Left renal pelvis (tissue), 4 donors: ENCODE measurements at regions not wholly inside any gene's neighbourhood (a gene's known extent, or its start where the extent isn't known, plus 50 kb on each side); places are given as distances from the start of the nearest gene placed in this dataset.
A peak's percentile ranks its signal among the peaks of the same experiment; 100 is the strongest.
"Not testable (repeated sequence)": the region's sequence is repeated elsewhere in the genome, so short reads cannot be mapped to it uniquely, and the experiment has no call there.

Experiments used
- DNase-seq, 4 donors: peaks; one replicate each; pipeline ENCODE4 v3.0.0-alpha.2; 2013; ENCODE audit warnings: low read depth in 4 of 4, low spot score in 3 of 4

DNA sequence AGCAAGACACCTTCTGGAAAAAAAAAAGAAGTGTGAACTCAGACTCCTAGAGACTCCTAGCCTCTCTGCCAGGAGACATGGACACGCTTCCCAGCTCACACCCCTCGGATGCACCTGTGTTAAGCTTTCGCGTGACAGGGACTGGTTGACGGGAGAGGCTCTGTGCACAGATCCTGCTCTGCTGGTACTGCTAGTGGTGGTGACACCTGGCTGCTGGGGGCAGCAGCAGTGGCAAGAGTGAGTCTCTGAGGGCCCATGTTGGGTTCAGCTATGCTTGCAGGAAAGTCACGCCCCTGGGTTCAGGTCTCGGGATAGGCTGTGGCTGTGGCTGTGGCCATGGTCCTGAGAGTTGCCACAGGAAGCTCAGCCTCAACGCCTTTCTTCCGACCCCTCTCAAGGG is 81.1 kb downstream of the XRCC2 start:
- no peak for DNase-seq

DNA sequence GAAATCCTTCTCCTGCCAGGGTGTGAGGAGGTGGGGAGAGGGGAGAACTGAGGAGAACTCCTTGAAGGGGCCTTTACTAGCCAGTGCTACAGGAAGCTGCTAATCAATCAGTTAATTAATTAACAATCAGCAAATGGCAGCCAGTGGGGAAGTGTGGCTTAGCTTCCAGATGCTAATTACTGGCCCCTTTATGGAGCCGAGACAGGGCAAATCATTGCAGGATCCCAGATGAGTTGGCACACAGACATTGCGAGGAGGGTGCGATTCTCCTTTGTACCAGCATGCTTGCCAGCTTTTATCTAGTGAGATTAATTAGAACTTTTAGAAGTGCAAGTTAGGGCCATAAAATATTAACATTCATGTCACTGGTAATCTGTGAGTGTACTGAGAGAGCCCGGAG is 84.0 kb downstream of the XRCC2 start:
- no peak for DNase-seq

DNA sequence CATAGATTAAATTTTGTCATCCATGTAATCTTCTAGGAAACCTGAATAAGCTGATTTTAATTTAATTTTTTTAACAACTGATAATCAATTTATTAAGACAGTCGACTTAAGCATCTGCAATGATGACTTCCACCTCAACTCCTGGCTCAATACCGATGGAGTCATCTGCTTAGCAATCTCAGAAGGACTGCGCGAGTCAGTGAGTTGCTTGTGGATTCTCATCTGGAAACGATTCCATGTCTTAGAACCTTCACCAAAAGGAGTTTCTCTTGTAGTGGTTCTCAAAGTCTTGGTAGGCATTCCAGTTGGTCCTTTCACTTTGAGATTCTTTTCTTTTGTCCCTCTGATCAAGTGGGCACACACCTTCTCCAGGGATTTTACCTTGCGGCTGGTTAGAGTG is 85.5 kb downstream of the XRCC2 start:
- no peak for DNase-seq

DNA sequence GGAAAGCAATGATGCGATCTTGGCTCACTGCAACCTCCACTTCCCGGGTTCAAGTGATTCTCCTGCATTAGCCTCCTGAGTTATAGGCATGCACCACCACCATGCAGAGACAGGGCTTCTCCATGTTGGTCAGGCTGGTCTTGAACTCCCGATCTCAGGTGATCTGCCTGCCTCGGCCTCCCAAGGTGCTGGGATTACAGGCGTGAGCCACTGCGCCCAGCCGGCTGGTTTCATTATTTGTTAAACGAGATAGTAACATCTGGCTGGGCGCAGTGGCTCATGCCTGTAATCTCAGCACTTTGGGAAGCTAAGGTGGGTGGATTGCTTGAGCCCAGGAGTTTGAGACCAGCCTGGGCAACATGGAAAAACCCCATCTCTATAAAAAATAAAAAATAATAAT is 86.1 kb downstream of the XRCC2 start:
- not testable (repeated sequence) for DNase-seq

DNA sequence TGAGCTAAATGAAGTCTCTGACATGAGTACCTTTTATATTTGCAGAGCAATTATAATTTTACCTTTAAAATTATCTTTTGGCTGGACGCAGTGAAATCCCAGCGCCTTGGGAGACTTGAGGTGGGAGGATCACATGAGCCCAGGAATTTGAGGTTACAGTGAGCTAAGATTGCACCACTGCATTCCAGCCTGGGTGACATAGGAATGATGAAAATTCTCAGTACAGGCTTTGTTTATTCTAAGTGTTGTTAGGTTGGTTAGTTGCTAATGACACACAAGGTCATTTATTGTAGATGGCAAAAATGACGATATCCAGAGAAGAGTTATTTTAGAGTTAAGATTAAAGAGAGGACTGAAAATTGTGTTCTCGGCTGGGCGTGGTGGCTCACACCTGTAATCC is 87.6 kb downstream of the XRCC2 start:
- DNase-seq: no peak

DNA sequence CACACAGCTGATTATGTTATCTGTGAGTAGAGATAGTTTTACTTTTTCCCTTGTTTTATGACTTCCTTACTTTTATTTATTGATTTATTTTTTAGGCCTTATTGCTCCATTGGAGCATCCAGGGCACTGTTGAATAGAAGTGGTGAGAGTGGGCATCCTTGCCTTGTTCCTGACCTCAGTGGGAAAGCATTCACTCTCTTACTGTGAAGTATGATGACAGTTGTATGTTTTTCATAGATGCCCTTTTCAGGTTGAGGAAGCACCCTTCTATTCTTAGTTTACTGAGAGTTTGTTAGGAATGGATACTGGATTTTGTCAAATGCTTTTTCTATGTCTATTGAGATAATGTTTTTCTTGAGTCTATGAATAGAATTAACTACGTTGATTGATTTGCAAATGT is 88.6 kb downstream of the XRCC2 start:
- no peak for DNase-seq

DNA sequence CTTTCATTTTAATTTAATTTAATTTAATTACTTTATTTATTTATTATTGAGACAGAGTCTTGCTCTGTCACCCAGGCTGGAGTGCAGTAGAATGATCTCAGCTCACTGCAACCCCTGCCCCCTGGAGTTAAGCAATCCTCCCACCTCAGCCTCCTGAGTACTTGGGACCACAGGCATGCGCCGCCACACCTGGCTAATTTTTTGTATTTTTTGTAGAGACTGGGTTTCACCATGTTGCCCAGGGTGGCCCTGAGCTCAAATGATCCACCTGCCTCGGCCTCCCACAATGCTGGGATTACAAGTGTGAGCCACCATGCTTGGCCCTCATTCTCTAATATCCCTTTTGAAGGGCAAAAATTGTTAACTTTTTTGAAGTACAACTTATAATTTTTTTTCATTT is 92.9 kb downstream of the XRCC2 start:
- DNase-seq: no peak

DNA sequence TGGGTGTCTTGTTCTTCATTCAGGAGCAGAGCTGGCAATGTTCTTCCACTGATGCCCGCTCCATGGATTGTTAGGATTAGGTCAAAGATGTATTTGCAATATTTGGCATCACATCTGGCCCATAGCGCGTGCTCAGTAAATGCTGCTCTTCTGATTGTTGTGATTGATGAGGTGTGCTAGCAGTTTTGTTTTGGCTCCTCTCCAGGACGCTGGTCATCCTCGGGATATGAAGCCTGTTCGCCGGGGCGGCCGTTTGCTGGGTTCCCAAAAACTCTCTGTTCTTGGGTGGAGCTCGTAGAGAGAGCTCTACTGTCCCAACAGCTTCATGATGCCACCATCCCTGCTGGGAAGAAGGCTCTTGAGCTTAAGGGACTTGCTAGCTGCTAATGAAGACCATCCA is 96.9 kb downstream of the XRCC2 start:
- no peak for DNase-seq

DNA sequence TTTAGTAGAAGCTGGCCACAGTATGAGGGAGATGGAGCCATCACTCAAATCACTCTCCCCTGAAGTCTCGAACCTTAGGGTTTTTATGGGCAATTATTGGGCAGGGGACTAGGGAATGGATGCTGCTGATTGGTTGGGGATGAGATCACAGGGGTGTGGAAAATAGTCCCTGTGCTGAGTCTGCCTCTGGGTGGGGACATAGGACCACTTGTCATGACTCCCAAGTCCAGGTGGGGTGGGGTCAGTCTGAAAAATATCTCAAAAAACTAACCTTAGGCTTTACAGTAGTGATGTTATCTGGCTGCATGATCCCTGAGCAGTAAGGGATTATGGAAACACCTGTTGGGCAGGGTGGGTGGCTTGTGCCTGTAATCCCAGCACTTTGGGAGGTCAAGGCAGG is 98.6 kb downstream of the XRCC2 start:
- no peak for DNase-seq

DNA sequence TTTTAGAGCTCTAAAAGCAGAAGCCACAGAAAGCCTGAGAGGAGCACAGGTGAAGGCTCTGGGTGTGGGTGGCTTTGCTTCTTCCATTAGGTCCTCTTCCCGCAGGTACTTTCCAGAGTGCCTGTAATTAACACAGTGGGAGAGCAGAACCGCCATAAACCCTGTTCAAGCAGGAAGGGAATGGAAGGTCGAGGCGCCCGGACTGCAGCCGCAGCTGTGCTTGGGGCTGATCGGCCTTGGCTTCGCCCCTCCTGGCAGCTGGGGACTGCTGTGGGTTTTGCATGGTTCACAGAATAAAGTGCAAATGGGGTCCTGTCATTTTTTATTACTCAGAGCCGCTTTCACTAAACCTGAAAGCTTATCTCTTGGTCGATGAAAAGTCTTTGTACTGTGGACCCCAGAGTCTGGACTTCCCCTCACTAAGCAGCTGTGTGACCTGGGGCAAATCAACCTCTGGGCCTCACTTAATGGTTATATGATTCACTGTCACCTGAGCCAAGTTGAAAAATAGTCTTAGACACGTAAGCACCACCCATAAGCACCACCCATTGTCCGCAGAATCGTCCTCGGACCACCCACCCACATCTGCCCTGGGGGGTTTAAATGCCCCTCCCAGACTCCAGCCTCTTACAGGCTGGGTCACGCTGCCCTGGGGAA is 100.9 kb downstream of the XRCC2 start:
- DNase-seq: peak in 1 of 4 donors; percentile 17

DNA sequence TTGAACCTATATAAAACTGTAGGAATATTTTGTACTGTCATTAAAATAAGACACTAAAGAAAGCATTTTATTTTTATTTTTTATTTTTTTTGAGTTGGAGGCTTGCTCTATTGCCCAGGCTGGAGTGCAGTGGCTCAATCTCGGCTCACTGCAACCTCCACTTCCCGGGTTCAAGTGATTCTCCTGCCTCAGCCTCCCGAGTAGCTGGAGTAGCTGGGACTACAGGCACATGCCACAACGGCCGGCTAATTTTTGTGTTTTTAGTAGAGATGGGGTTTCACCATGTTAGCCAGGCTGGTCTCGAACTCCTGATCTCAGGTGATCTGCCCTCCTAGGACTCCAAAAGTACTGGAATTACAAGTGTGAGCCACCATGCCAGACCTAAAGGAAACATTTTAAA is 102.8 kb downstream of the XRCC2 start:
- DNase-seq: not testable (repeated sequence)

DNA sequence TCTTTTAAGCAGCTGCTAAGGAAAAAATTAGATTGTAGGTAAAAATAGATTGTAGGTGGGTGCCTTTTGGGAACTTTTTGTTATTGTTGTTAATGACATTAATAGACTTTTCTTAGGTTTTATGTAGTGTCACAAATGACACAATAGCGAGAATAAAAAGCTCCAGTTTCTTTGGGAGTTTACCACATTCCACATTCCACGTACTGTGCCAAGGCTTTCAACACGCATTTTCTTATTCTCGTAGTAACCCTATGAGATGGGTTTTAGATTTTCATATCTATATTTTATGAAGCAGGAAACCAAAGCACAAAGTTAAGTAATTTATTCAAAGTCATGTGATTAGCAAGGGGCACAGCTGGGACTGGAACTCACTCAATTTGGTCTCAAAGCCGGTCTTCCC is 103.8 kb downstream of the XRCC2 start:
- no peak for DNase-seq

DNA sequence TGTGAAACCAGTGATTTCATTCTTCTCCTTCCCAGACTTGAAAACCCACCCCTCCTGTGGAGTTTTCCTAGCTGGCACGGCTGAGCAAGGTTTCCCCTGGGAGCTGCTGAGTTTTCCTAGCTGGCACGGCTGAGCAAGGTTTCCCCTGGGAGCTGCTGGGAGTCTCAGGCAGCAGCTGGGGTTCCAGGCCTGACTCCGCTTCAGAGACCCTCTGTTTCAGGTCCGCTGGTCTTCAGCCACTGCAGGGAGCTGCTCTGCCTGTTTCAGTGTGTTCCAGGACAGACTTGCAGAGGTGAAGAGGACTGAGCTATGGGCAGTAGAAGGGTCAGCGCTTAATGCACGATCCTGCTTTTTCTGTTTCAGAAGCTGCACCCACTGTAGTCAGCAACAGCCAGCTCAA is 104.9 kb downstream of the XRCC2 start:
- no peak for DNase-seq

DNA sequence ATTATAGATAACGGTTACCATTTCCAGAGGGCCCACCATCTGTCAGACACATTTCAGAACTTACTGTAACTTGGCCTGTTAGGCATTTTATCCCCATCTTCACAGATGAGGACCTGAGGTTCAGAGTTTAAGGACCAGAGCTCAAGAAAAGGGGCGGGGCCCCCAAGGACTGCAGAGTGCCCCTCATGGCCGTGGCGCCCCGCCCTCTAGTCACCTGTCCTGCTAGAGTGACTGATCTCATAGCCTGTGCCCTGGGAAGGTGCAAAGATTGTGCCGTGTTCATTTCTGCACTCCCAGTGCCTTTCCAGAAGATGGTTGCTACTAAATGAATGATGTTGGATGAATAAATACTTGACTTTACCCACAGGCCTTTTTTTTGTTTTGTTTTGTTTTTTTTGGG is 107.0 kb downstream of the XRCC2 start:
- no peak for DNase-seq

DNA sequence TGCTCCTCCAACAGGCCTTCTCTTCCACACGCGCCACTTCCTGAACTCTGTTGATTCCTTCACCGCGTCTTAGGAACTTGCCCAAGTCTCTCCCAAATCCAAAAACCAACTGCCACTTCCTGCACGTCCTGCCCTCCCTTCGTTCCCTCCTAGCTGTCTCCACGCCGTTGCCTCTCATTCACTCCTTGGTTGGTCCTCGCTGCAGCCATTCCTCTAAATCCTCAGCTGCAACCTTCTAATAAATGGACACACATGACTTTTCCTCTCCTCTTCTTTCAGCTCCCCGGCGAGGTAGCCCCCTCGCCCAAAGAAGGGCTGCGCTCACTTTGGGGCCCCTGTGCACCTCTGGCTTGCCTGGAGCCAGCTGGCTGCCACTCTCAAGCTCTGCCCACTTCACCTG is 110.2 kb downstream of the XRCC2 start:
- DNase-seq: no peak

DNA sequence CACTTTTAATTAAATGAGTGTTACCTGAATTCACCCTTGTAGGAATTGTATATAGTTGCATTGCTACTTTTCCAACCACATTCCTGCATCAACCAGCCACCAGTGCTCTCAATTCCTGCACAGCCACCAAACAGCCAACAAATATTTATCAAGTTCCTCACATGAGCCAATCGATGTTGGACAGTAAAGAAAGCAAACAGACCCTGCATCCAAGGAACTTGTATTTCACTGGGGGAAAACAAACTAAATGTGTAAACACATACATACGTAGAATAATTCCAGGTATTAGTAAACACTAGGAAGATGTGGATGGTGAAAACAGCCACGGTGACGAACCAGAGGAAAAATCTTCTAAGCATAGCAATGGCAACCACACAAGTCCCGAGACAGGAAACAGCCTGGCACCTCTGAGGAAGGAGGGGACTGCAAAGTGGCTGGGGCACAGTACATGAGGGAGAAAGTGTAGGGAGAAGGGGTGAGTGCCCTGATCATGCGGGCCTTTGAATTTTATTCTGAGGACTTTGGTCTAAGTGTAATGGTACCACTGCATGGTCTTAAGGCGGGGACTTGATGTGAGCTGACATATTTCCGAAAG is 111.2 kb downstream of the XRCC2 start:
- no peak for DNase-seq

DNA sequence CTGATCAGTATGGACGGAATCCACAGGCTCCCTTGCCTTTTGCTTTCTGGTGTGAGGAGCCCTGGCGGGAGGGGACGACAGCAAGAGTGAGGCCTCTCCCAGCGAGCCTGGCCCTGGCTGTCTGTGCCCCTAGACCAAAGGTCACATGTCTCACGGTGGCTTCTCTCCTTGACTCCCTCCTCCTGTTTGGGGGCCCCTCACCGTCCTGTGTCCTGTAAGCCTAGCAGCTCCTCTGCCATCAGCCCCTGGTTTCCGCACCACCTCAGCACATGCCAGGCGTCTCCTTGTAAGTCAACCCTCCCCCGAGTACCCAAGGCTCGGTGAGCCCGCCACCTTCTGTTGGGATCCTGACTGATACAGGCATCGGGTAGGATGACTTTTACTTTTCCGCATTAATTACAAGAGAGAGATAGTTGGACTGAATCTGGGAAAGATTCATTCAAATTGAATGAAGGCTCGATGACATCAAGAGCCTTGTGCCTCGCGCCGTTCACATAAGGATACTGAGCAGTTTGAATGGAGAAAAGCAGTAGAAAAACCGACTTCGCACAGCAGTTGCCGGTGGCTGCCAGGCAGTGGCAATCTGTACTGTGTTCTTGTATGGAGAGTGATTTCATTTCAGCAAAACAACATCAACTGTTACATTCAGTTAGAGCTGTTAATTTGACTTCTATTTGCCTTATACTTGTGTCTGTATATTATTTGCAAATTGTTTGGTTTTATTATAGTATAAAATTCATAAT is 119.8 kb downstream of the XRCC2 start:
- DNase-seq: no peak

DNA sequence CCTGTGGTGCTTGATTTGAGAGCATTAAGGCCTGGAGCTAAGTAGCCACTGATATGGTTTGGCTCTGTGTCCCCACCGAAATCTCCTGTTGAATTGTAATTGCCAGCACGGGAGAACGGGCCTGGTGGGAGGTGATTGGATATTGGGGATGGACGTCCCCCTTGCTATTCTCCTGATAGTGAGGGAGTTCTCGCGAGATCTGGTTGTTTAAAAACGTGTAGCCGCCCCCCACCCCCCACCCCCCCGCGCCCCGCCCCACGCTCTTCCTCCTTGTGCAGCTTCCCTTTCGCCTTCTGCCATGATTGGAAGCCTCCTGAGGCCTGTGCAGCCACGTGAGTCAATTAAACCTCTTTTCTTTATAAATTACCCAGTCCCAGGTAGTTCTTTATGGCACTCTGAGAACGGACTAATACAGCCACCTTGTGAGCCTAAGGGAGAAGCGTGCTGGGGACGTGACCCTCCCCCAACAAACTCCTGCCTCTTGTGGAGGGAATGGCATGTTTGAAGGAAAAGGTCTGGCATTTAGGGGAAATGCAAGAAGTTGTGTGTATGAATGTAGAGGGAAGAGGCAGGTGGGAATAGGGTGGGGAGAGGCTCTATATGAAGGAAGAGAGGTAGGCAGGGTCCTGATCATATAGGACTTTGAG is 118.0 kb upstream of the KMT2C start:
- no peak for DNase-seq

DNA sequence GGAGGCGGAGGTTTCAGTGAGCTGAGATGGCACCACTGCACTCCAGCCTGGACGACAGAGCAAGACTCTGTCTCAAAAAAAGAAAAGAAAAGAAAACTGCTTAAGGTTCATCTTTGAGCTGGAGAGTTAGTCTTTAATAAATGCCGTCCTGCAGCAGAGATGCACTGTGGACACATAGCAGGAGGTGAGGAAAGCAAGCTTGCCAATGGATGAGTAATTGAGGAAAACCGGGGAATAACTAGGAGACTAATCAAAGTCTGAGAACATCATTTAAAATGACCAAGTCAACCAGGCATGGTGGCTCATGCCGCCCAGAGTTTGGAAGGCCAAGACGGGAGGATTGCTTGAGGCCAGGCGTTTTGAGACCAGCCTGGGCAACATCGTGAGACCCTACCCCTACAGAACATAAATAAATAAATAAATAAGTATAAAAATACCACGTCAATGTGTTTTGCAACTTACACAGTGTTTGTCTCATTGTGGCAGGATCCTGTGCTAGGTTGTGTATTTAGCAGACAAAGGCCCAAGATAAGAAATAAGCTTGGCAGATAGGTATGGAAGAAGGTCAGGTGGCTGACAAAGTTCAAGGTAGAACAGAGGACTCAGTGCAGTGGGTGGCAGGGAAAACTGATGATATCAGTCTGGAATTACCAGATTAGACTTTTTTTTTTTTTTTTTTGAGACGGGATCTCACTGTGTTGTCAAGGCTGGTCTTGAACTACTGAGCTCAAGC is 115.7 kb upstream of the KMT2C start:
- DNase-seq: no peak

DNA sequence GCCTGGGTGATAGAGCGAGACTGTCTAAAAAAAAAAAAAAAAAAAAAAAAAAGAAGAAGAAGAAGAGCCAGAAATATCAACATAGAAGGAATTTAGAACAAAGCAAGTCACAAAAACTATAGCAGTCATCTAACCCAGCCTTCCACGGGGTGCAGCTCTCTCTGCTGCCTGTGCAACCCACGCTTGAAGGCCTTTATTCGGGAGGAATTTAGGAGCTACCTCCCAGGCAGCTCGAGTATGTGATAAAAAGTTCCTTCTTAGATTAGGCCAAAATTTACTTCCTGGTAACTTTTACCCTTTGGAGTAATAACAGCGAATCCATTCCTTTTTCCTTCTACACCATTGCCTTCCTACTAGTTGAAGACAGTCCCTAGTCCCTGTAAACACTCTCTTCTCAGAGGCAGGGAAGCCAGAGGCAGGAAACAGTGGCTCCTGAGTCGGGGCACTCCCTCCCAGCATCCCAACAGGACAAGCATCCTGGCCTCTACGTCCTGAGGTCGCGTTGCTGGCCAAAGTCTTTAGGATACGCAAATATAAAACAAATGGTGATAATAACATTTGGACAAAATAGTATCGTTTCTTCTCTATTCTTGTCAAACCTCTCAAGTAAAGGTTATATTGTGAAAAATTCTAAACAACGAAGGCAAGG is 109.3 kb upstream of the KMT2C start:
- DNase-seq: no peak
